ENCODE measurements at regions not wholly inside any gene's neighbourhood (a gene's known extent, or its start where the extent isn't known, plus 50 kb on each side); places are given as distances from the start of the nearest gene placed in this dataset.

GRCh38 chr10:33428682-33429081, 94.2 kb upstream of the NRP1 start:
- no peak overlapping the region for H3K27ac ChIP-seq (ENCODE audit: low read depth, low read length)
- H3K4me3 ChIP-seq (ENCODE audit: low read depth, low read length): no peak overlapping the region
- WGBS (ENCODE audit: insufficient coverage): 76% methylated on average over 4 of the region's 4 CpGs
- no peaks in the 10 kb centered on the region for H3K9me3 ChIP-seq (ENCODE audit: control insufficient read depth, insufficient read depth, low read length)
- H3K4me1 ChIP-seq (ENCODE audit: control insufficient read depth, insufficient read depth, low read length): no peaks in the 10 kb centered on the region
- no peaks in the 10 kb centered on the region for H3K36me3 ChIP-seq (ENCODE audit: control insufficient read depth, insufficient read depth, low read length)
- no peaks in the 10 kb centered on the region for H3K27me3 ChIP-seq (ENCODE audit: control insufficient read depth, insufficient read depth, low read length)
- peak in 1 of 6 donors; percentile 17 for DNase-seq (ENCODE audit: low read depth in 4 of 6, low spot score in 6 of 6)

GRCh38 chr10:33423154-33423529, 88.7 kb upstream of the NRP1 start:
- Histone ChIP-seq H3K27me3 (ENCODE audit: control insufficient read depth, insufficient read depth, low read length) (no peaks in the 10 kb centered on the region), H3K36me3 (ENCODE audit: control insufficient read depth, insufficient read depth, low read length) (no peaks in the 10 kb centered on the region), H3K4me3 (ENCODE audit: low read depth, low read length) (no peak overlapping the region), H3K4me1 (ENCODE audit: control insufficient read depth, insufficient read depth, low read length) (peaks cover 7% of the 10 kb centered on the region), H3K27ac (ENCODE audit: low read depth, low read length) (peak overlapping the region; percentile 25), H3K9me3 (ENCODE audit: control insufficient read depth, insufficient read depth, low read length) (no peaks in the 10 kb centered on the region)
- peak in 1 of 6 donors; percentile 64 for DNase-seq (ENCODE audit: low read depth in 4 of 6, low spot score in 6 of 6)
- no CpG with 5 or more reads among the region's 5 CpGs for WGBS (ENCODE audit: insufficient coverage)

GRCh38 chr10:33422471-33423153, 88.1 kb upstream of the NRP1 start:
- Histone ChIP-seq H3K27ac (ENCODE audit: low read depth, low read length) (peak overlapping the region; percentile 25), H3K27me3 (ENCODE audit: control insufficient read depth, insufficient read depth, low read length) (no peaks in the 10 kb centered on the region), H3K9me3 (ENCODE audit: control insufficient read depth, insufficient read depth, low read length) (no peaks in the 10 kb centered on the region), H3K36me3 (ENCODE audit: control insufficient read depth, insufficient read depth, low read length) (no peaks in the 10 kb centered on the region), H3K4me3 (ENCODE audit: low read depth, low read length) (no peak overlapping the region), H3K4me1 (ENCODE audit: control insufficient read depth, insufficient read depth, low read length) (peaks cover 7% of the 10 kb centered on the region)
- DNase-seq (ENCODE audit: low read depth in 4 of 6, low spot score in 6 of 6): peak in 2 of 6 donors; percentile 14 to 78
- 69% methylated on average over 2 of the region's 10 CpGs for WGBS (ENCODE audit: insufficient coverage)

- peak overlapping the region; percentile 25 for H3K27ac ChIP-seq (ENCODE audit: low read depth, low read length)
- H3K9me3 ChIP-seq (ENCODE audit: control insufficient read depth, insufficient read depth, low read length): no peaks in the 10 kb centered on the region
- H3K36me3 ChIP-seq (ENCODE audit: control insufficient read depth, insufficient read depth, low read length): no peaks in the 10 kb centered on the region
- H3K27me3 ChIP-seq (ENCODE audit: control insufficient read depth, insufficient read depth, low read length): no peaks in the 10 kb centered on the region
- H3K4me3 ChIP-seq (ENCODE audit: low read depth, low read length): no peak overlapping the region
- DNase-seq (ENCODE audit: low read depth in 4 of 6, low spot score in 6 of 6): peak in 1 of 6 donors; percentile 13
- WGBS (ENCODE audit: insufficient coverage): 87% methylated on average over 3 of the region's 5 CpGs
- peaks cover 7% of the 10 kb centered on the region for H3K4me1 ChIP-seq (ENCODE audit: control insufficient read depth, insufficient read depth, low read length)
These were observed 87.5 kb upstream of the NRP1 start for GRCh38 chr10:33421789-33422462.

GRCh38 chr10:33419311-33419710, 84.8 kb upstream of the NRP1 start:
- Histone ChIP-seq H3K27ac (ENCODE audit: low read depth, low read length) (no peak overlapping the region), H3K9me3 (ENCODE audit: control insufficient read depth, insufficient read depth, low read length) (no peaks in the 10 kb centered on the region), H3K27me3 (ENCODE audit: control insufficient read depth, insufficient read depth, low read length) (no peaks in the 10 kb centered on the region), H3K4me3 (ENCODE audit: low read depth, low read length) (no peak overlapping the region), H3K36me3 (ENCODE audit: control insufficient read depth, insufficient read depth, low read length) (no peaks in the 10 kb centered on the region), H3K4me1 (ENCODE audit: control insufficient read depth, insufficient read depth, low read length) (peaks cover 7% of the 10 kb centered on the region)
- DNase-seq (ENCODE audit: low read depth in 4 of 6, low spot score in 6 of 6): no peak
- 80% methylated on average over 3 of the region's 3 CpGs for WGBS (ENCODE audit: insufficient coverage)

GRCh38 chr10:33418301-33418700, 83.8 kb upstream of the NRP1 start:
- H3K27me3 ChIP-seq (ENCODE audit: control insufficient read depth, insufficient read depth, low read length): no peaks in the 10 kb centered on the region
- 100% methylated on average over 4 of the region's 4 CpGs for WGBS (ENCODE audit: insufficient coverage)
- peaks cover 7% of the 10 kb centered on the region for H3K4me1 ChIP-seq (ENCODE audit: control insufficient read depth, insufficient read depth, low read length)
- DNase-seq (ENCODE audit: low read depth in 4 of 6, low spot score in 6 of 6): no peak
- no peaks in the 10 kb centered on the region for H3K36me3 ChIP-seq (ENCODE audit: control insufficient read depth, insufficient read depth, low read length)
- no peaks in the 10 kb centered on the region for H3K9me3 ChIP-seq (ENCODE audit: control insufficient read depth, insufficient read depth, low read length)
- H3K27ac ChIP-seq (ENCODE audit: low read depth, low read length): no peak overlapping the region
- no peak overlapping the region for H3K4me3 ChIP-seq (ENCODE audit: low read depth, low read length)

GRCh38 chr10:33416691-33417090, 82.2 kb upstream of the NRP1 start:
- Histone ChIP-seq H3K9me3 (ENCODE audit: control insufficient read depth, insufficient read depth, low read length) (no peaks in the 10 kb centered on the region), H3K4me3 (ENCODE audit: low read depth, low read length) (no peak overlapping the region), H3K4me1 (ENCODE audit: control insufficient read depth, insufficient read depth, low read length) (no peaks in the 10 kb centered on the region), H3K36me3 (ENCODE audit: control insufficient read depth, insufficient read depth, low read length) (no peaks in the 10 kb centered on the region), H3K27me3 (ENCODE audit: control insufficient read depth, insufficient read depth, low read length) (no peaks in the 10 kb centered on the region), H3K27ac (ENCODE audit: low read depth, low read length) (no peak overlapping the region)
- WGBS (ENCODE audit: insufficient coverage): 100% methylated on average over 2 of the region's 6 CpGs
- DNase-seq (ENCODE audit: low read depth in 4 of 6, low spot score in 6 of 6): no peak

GRCh38 chr10:33416209-33416608, 81.7 kb upstream of the NRP1 start:
- Histone ChIP-seq H3K4me3 (ENCODE audit: low read depth, low read length) (no peak overlapping the region), H3K27me3 (ENCODE audit: control insufficient read depth, insufficient read depth, low read length) (no peaks in the 10 kb centered on the region), H3K4me1 (ENCODE audit: control insufficient read depth, insufficient read depth, low read length) (no peaks in the 10 kb centered on the region), H3K36me3 (ENCODE audit: control insufficient read depth, insufficient read depth, low read length) (no peaks in the 10 kb centered on the region), H3K27ac (ENCODE audit: low read depth, low read length) (no peak overlapping the region), H3K9me3 (ENCODE audit: control insufficient read depth, insufficient read depth, low read length) (no peaks in the 10 kb centered on the region)
- 100% methylated on average over 1 of the region's 1 CpG for WGBS (ENCODE audit: insufficient coverage)
- no peak for DNase-seq (ENCODE audit: low read depth in 4 of 6, low spot score in 6 of 6)

GRCh38 chr10:33414841-33415240, 80.4 kb upstream of the NRP1 start:
- no peaks in the 10 kb centered on the region for H3K27me3 ChIP-seq (ENCODE audit: control insufficient read depth, insufficient read depth, low read length)
- no peak for DNase-seq (ENCODE audit: low read depth in 4 of 6, low spot score in 6 of 6)
- H3K4me3 ChIP-seq (ENCODE audit: low read depth, low read length): no peak overlapping the region
- H3K36me3 ChIP-seq (ENCODE audit: control insufficient read depth, insufficient read depth, low read length): no peaks in the 10 kb centered on the region
- H3K9me3 ChIP-seq (ENCODE audit: control insufficient read depth, insufficient read depth, low read length): no peaks in the 10 kb centered on the region
- no peak overlapping the region for H3K27ac ChIP-seq (ENCODE audit: low read depth, low read length)
- H3K4me1 ChIP-seq (ENCODE audit: control insufficient read depth, insufficient read depth, low read length): no peaks in the 10 kb centered on the region
- whole genome bisulfite sequencing (ENCODE audit: insufficient coverage): no CpG with 5 or more reads among the region's 1 CpG
